ENCODE measurements at regions not wholly inside any gene's neighbourhood (a gene's known extent, or its start where the extent isn't known, plus 50 kb on each side); places are given as distances from the start of the nearest gene placed in this dataset.

GRCh38 chr1:243910607-243911006 lies 60.6 kb upstream of the AKT3 start:
- no peaks in the 10 kb centered on the region for H3K4me1 ChIP-seq
- WGBS, 2 donors (ENCODE audit: low coverage in 1 of 2): 67 to 82% methylated on average over 6 of the region's 6 CpGs
- in situ Hi-C loops (cut with MboI; ENCODE audit: low pct_ligation_motif_present in 1 of 4, low pct_unique_long_range_greater_than_20kb in 1 of 4, low sequenced_read_pairs in 3 of 4): no loop called here
- peaks cover 1% of the 10 kb centered on the region for H3K27me3 ChIP-seq
- H3K9me3 ChIP-seq: no peaks in the 10 kb centered on the region
- intact Hi-C loops (cut with DNase I; ENCODE audit: low total_unique reads): no loop called here
- no peaks in the 10 kb centered on the region for H3K36me3 ChIP-seq
- TF ChIP-seq CTCF (IDR thresholded peaks at IDR 0.05) (no peak), POLR2A (IDR thresholded peaks at IDR 0.05) (no peak), EP300 (IDR thresholded peaks at IDR 0.05; ENCODE audit: low read depth) (no peak)
- H3K27ac ChIP-seq: no peak overlapping the region
- H3K4me3 ChIP-seq: no peak overlapping the region
- no peak for DNase-seq

GRCh38 chr1:243903895-243904294 lies 53.9 kb upstream of the AKT3 start:
- intact Hi-C loops (cut with DNase I; ENCODE audit: low total_unique reads) (no loop called here), in situ Hi-C loops (cut with MboI; ENCODE audit: low pct_ligation_motif_present in 1 of 4, low pct_unique_long_range_greater_than_20kb in 1 of 4, low sequenced_read_pairs in 3 of 4) (no loop called here)
- H3K36me3 ChIP-seq: no peaks in the 10 kb centered on the region
- H3K9me3 ChIP-seq: no peaks in the 10 kb centered on the region
- no peaks in the 10 kb centered on the region for H3K4me1 ChIP-seq
- no peak overlapping the region for H3K4me3 ChIP-seq
- H3K27me3 ChIP-seq: peaks cover 4% of the 10 kb centered on the region
- DNase-seq: no peak
- TF ChIP-seq POLR2A (IDR thresholded peaks at IDR 0.05): no peak
- TF ChIP-seq CTCF (IDR thresholded peaks at IDR 0.05): no peak
- TF ChIP-seq POLR2AphosphoS5 (IDR thresholded peaks at IDR 0.05): no peak
- TF ChIP-seq EP300 (IDR thresholded peaks at IDR 0.05; ENCODE audit: low read depth): no peak
- H3K27ac ChIP-seq: no peak overlapping the region
- WGBS, 2 donors (ENCODE audit: low coverage in 1 of 2): 89 to 91% methylated on average over 2 to 4 of the region's 4 CpGs

GRCh38 chr1:243903041-243903440 lies 53.0 kb upstream of the AKT3 start:
- TF ChIP-seq CTCF (IDR thresholded peaks at IDR 0.05) (no peak), POLR2AphosphoS5 (IDR thresholded peaks at IDR 0.05) (no peak), EP300 (IDR thresholded peaks at IDR 0.05; ENCODE audit: low read depth) (no peak), POLR2A (IDR thresholded peaks at IDR 0.05) (no peak)
- H3K36me3 ChIP-seq: no peaks in the 10 kb centered on the region
- WGBS, 2 donors (ENCODE audit: low coverage in 1 of 2): 76 to 77% methylated on average over 3 to 4 of the region's 4 CpGs
- H3K9me3 ChIP-seq: no peaks in the 10 kb centered on the region
- H3K27me3 ChIP-seq: peaks cover 4% of the 10 kb centered on the region
- in situ Hi-C loops (cut with MboI; ENCODE audit: low pct_ligation_motif_present in 1 of 4, low pct_unique_long_range_greater_than_20kb in 1 of 4, low sequenced_read_pairs in 3 of 4): no loop called here
- no peak for DNase-seq
- intact Hi-C loops (cut with DNase I; ENCODE audit: low total_unique reads): no loop called here
- H3K4me1 ChIP-seq: no peaks in the 10 kb centered on the region
- no peak overlapping the region for H3K4me3 ChIP-seq
- no peak overlapping the region for H3K27ac ChIP-seq

GRCh38 chr1:243902100-243902499 lies 52.1 kb upstream of the AKT3 start:
- 33 to 39% methylated on average over 2 of the region's 2 CpGs for whole genome bisulfite sequencing, 2 donors (ENCODE audit: low coverage in 1 of 2)
- peaks cover 4% of the 10 kb centered on the region for H3K27me3 ChIP-seq
- H3K36me3 ChIP-seq: no peaks in the 10 kb centered on the region
- no peaks in the 10 kb centered on the region for H3K4me1 ChIP-seq
- DNase-seq: no peak
- TF ChIP-seq POLR2AphosphoS5 (IDR thresholded peaks at IDR 0.05): no peak
- no peak for TF ChIP-seq CTCF (IDR thresholded peaks at IDR 0.05)
- TF ChIP-seq EP300 (IDR thresholded peaks at IDR 0.05; ENCODE audit: low read depth): no peak
- no peak for TF ChIP-seq POLR2A (IDR thresholded peaks at IDR 0.05)
- intact Hi-C loops (cut with DNase I; ENCODE audit: low total_unique reads) (no loop called here), in situ Hi-C loops (cut with MboI; ENCODE audit: low pct_ligation_motif_present in 1 of 4, low pct_unique_long_range_greater_than_20kb in 1 of 4, low sequenced_read_pairs in 3 of 4) (no loop called here)
- no peaks in the 10 kb centered on the region for H3K9me3 ChIP-seq
- no peak overlapping the region for H3K4me3 ChIP-seq
- H3K27ac ChIP-seq: no peak overlapping the region
